H1 (cell line): ENCODE measurements at regions not wholly inside any gene's neighbourhood (a gene's known extent, or its start where the extent isn't known, plus 50 kb on each side); places are given as distances from the start of the nearest gene placed in this dataset.

Experiments
- RAD21 ChIP-seq, 2 experiments: IDR thresholded peaks in 1 of 2; conservative IDR thresholded peaks in 1 of 2; 2 replicates each; pipeline ENCODE4 v1.6.1; 2011; ENCODE audit warnings: low read depth in 2 of 2, low read length in 2 of 2, improper control_type of control experiment in 1 of 2, inconsistent platforms in 1 of 2, mild to moderate bottlenecking in 1 of 2, moderate library complexity in 1 of 2

DNA sequence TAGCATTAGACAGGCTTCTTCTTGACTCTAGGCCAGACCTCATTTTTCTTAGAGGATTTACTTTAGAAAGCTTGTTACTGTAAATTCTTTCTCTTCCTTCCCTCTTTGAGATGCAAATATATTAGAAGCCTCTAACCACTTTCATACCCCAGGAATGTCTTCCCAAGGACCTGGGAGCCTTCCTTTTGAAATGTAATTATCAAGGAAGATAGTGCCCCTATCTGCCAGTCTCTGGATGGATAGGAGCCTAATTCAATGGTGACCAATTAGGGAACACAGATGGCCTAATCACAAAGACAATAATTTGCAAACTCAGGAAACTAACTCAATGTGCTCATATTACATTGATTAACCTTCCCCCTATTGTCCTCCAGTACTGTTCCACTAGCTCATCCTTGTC is 145.6 kb upstream of the DCAF8L1 start (continued):
- no peak for TF ChIP-seq RAD21 (IDR thresholded peaks at IDR 0.05 in 1 of 2, conservative IDR thresholded peaks at IDR 0.05 in 1 of 2; ENCODE audit: low read depth in 2 of 2, low read length in 2 of 2)
